Panc1 (cell line): ENCODE measurements at regions not wholly inside any gene's neighbourhood (a gene's known extent, or its start where the extent isn't known, plus 50 kb on each side); places are given as distances from the start of the nearest gene placed in this dataset.

Experiments used
- POLR2AphosphoS5 ChIP-seq: IDR thresholded peaks from 2 replicates; pipeline ENCODE4 v1.6.1; 2012; ENCODE audit warnings: mild to moderate bottlenecking, low read depth, low read length, moderate library complexity
- SIN3A ChIP-seq: IDR thresholded peaks from 2 replicates; pipeline ENCODE4 v1.6.1; 2012; ENCODE audit warnings: low read depth, mild to moderate bottlenecking, low read length, moderate library complexity, borderline replicate concordance; ENCODE audit not compliant: insufficient read depth
- TCF7L2 ChIP-seq: IDR thresholded peaks from 2 replicates; pipeline ENCODE4 v1.6.1; 2011; ENCODE audit warnings: mild to moderate bottlenecking, low read depth, low read length, inconsistent platforms
- TF ChIP-seq, protein P1 (sequence below): fragments of 450-650 bp; IDR thresholded peaks from 2 replicates; pipeline ENCODE4 v1.5.1; 2017; ENCODE audit warnings: mild to moderate bottlenecking
- TF ChIP-seq, protein P2 (sequence below), 2 experiments: IDR thresholded peaks; 2 replicates each; pipeline ENCODE4 v1.6.1; 2011 to 2012; ENCODE audit warnings: low read depth in 2 of 2, control low read depth in 1 of 2, low read length in 1 of 2, mild to moderate bottlenecking in 1 of 2, moderate library complexity in 1 of 2; ENCODE audit not compliant: insufficient read depth in 1 of 2

DNA sequence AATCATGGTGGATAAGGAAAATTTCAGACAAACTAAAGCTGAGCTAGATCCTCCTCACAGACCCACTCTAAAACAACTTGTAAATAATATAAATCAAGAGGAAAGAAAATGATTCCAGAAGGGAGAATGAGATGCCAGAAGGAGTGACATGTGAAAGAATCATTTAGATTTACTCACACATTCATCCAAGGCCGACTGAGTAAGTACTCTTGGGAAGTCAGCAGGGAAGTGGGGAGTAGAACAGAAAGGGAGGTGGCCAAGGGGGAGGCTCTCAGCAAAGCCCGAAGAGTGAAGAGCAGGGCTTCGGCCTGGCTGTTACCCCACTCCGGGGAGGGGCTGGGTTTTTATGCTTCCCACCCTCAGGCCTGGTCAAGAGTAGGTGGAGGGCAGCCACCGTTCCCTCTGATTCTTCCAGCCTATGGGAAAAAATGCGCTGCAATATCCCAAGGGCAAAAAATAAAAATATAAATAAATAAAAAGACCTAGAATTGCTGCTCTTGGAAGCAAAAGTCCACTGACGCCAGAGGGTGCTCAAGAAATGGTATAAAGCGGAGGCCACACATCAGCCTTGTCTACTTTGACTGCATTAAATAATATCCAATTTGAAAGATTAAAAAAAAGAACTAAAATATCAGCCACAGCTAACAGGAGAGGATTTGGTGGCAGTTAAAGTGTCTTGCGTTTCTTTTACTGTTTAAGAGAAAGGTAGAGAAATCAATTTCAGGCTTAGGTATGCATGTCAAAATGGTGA is 110.2 kb upstream of the COL5A1 start:
- TF ChIP-seq POLR2AphosphoS5 (no peak), TCF7L2 (no peak), SIN3A (no peak)
- TF ChIP-seq, protein P1, sequence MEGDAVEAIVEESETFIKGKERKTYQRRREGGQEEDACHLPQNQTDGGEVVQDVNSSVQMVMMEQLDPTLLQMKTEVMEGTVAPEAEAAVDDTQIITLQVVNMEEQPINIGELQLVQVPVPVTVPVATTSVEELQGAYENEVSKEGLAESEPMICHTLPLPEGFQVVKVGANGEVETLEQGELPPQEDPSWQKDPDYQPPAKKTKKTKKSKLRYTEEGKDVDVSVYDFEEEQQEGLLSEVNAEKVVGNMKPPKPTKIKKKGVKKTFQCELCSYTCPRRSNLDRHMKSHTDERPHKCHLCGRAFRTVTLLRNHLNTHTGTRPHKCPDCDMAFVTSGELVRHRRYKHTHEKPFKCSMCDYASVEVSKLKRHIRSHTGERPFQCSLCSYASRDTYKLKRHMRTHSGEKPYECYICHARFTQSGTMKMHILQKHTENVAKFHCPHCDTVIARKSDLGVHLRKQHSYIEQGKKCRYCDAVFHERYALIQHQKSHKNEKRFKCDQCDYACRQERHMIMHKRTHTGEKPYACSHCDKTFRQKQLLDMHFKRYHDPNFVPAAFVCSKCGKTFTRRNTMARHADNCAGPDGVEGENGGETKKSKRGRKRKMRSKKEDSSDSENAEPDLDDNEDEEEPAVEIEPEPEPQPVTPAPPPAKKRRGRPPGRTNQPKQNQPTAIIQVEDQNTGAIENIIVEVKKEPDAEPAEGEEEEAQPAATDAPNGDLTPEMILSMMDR: no peak
- TF ChIP-seq, protein P2, sequence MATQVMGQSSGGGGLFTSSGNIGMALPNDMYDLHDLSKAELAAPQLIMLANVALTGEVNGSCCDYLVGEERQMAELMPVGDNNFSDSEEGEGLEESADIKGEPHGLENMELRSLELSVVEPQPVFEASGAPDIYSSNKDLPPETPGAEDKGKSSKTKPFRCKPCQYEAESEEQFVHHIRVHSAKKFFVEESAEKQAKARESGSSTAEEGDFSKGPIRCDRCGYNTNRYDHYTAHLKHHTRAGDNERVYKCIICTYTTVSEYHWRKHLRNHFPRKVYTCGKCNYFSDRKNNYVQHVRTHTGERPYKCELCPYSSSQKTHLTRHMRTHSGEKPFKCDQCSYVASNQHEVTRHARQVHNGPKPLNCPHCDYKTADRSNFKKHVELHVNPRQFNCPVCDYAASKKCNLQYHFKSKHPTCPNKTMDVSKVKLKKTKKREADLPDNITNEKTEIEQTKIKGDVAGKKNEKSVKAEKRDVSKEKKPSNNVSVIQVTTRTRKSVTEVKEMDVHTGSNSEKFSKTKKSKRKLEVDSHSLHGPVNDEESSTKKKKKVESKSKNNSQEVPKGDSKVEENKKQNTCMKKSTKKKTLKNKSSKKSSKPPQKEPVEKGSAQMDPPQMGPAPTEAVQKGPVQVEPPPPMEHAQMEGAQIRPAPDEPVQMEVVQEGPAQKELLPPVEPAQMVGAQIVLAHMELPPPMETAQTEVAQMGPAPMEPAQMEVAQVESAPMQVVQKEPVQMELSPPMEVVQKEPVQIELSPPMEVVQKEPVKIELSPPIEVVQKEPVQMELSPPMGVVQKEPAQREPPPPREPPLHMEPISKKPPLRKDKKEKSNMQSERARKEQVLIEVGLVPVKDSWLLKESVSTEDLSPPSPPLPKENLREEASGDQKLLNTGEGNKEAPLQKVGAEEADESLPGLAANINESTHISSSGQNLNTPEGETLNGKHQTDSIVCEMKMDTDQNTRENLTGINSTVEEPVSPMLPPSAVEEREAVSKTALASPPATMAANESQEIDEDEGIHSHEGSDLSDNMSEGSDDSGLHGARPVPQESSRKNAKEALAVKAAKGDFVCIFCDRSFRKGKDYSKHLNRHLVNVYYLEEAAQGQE (IDR thresholded peaks at IDR 0.05; ENCODE audit: insufficient read depth in 1 of 2, low read depth in 2 of 2, low read length in 1 of 2): no peak
